ENCODE measurements at regions not wholly inside any gene's neighbourhood (a gene's known extent, or its start where the extent isn't known, plus 50 kb on each side); places are given as distances from the start of the nearest gene placed in this dataset.

- DNase-seq: no peak
- Mint-ChIP-seq H3K4me3 (no peak overlapping the region), H3K27ac (no peak overlapping the region), H3K36me3 (ENCODE audit: low read depth) (no peaks in the 10 kb centered on the region), H3K27me3 (no peaks in the 10 kb centered on the region), H3K9me3 (peaks cover 6% of the 10 kb centered on the region), H3K4me1 (no peaks in the 10 kb centered on the region)
- no peak for ATAC-seq
Measured at GRCh38 chr21:16420031-16420724, 690.4 kb downstream of the USP25 start.

- no peaks in the 10 kb centered on the region for H3K4me1 Mint-ChIP-seq
- H3K27ac Mint-ChIP-seq: no peak overlapping the region
- peaks cover 3% of the 10 kb centered on the region for H3K9me3 Mint-ChIP-seq
- DNase-seq (no peak), ATAC-seq (no peak)
- no peaks in the 10 kb centered on the region for H3K27me3 Mint-ChIP-seq
- no peak overlapping the region for H3K4me3 Mint-ChIP-seq
- no peaks in the 10 kb centered on the region for H3K36me3 Mint-ChIP-seq (ENCODE audit: low read depth)
Measured at GRCh38 chr21:16421007-16421406, 691.2 kb downstream of the USP25 start.

- ATAC-seq (no peak), DNase-seq (no peak)
- Mint-ChIP-seq H3K36me3 (ENCODE audit: low read depth) (no peaks in the 10 kb centered on the region), H3K9me3 (no peaks in the 10 kb centered on the region), H3K27me3 (no peaks in the 10 kb centered on the region), H3K4me1 (no peaks in the 10 kb centered on the region), H3K4me3 (no peak overlapping the region), H3K27ac (no peak overlapping the region)
Measured at GRCh38 chr21:16421965-16422364, 692.2 kb downstream of the USP25 start.

GRCh38 chr21:16422702-16423101 is 692.9 kb downstream of the USP25 start:
- no peak for ATAC-seq
- H3K27me3 Mint-ChIP-seq: no peaks in the 10 kb centered on the region
- DNase-seq: no peak
- no peaks in the 10 kb centered on the region for H3K36me3 Mint-ChIP-seq (ENCODE audit: low read depth)
- H3K27ac Mint-ChIP-seq: no peak overlapping the region
- no peaks in the 10 kb centered on the region for H3K4me1 Mint-ChIP-seq
- H3K4me3 Mint-ChIP-seq: no peak overlapping the region
- H3K9me3 Mint-ChIP-seq: no peaks in the 10 kb centered on the region

GRCh38 chr21:16423921-16424320 is 694.1 kb downstream of the USP25 start:
- H3K27me3 Mint-ChIP-seq: no peaks in the 10 kb centered on the region
- H3K9me3 Mint-ChIP-seq: peaks cover 2% of the 10 kb centered on the region
- no peaks in the 10 kb centered on the region for H3K36me3 Mint-ChIP-seq (ENCODE audit: low read depth)
- no peak overlapping the region for H3K27ac Mint-ChIP-seq
- H3K4me1 Mint-ChIP-seq: no peaks in the 10 kb centered on the region
- ATAC-seq: no peak
- H3K4me3 Mint-ChIP-seq: no peak overlapping the region
- DNase-seq: no peak

- H3K9me3 Mint-ChIP-seq: peaks cover 4% of the 10 kb centered on the region
- H3K4me3 Mint-ChIP-seq: no peak overlapping the region
- H3K4me1 Mint-ChIP-seq: no peaks in the 10 kb centered on the region
- H3K27ac Mint-ChIP-seq: no peak overlapping the region
- DNase-seq: no peak
- no peaks in the 10 kb centered on the region for H3K36me3 Mint-ChIP-seq (ENCODE audit: low read depth)
- no peak for ATAC-seq
- H3K27me3 Mint-ChIP-seq: no peaks in the 10 kb centered on the region
Measured at GRCh38 chr21:16424331-16424751, 694.6 kb downstream of the USP25 start.

GRCh38 chr21:16425376-16425775 is 695.6 kb downstream of the USP25 start:
- no peaks in the 10 kb centered on the region for H3K36me3 Mint-ChIP-seq (ENCODE audit: low read depth)
- no peaks in the 10 kb centered on the region for H3K27me3 Mint-ChIP-seq
- no peak overlapping the region for H3K4me3 Mint-ChIP-seq
- ATAC-seq (no peak), DNase-seq (no peak)
- H3K9me3 Mint-ChIP-seq: peaks cover 4% of the 10 kb centered on the region
- no peaks in the 10 kb centered on the region for H3K4me1 Mint-ChIP-seq
- H3K27ac Mint-ChIP-seq: no peak overlapping the region

GRCh38 chr21:16426936-16427335 is 697.2 kb downstream of the USP25 start:
- DNase-seq (no peak), ATAC-seq (no peak)
- no peaks in the 10 kb centered on the region for H3K36me3 Mint-ChIP-seq (ENCODE audit: low read depth)
- no peak overlapping the region for H3K27ac Mint-ChIP-seq
- H3K9me3 Mint-ChIP-seq: peaks cover 4% of the 10 kb centered on the region
- H3K4me1 Mint-ChIP-seq: no peaks in the 10 kb centered on the region
- no peak overlapping the region for H3K4me3 Mint-ChIP-seq
- no peaks in the 10 kb centered on the region for H3K27me3 Mint-ChIP-seq

- ATAC-seq: no peak
- Mint-ChIP-seq H3K36me3 (ENCODE audit: low read depth) (no peaks in the 10 kb centered on the region), H3K27ac (no peak overlapping the region)
Measured at GRCh38 chr21:16427587-16428087, 697.9 kb downstream of the USP25 start.

GRCh38 chr21:16437586-16437985 is 707.8 kb downstream of the USP25 start:
- Mint-ChIP-seq H3K36me3 (ENCODE audit: low read depth) (no peaks in the 10 kb centered on the region), H3K27ac (no peak overlapping the region), H3K4me3 (no peak overlapping the region), H3K9me3 (no peaks in the 10 kb centered on the region), H3K4me1 (no peaks in the 10 kb centered on the region), H3K27me3 (no peaks in the 10 kb centered on the region)
- no peak for ATAC-seq
- DNase-seq: no peak

More at GRCh38 chr21:16427587-16428087, 697.9 kb downstream of the USP25 start:
- H3K9me3 Mint-ChIP-seq: peaks cover 4% of the 10 kb centered on the region
- no peak overlapping the region for H3K4me3 Mint-ChIP-seq
- no peaks in the 10 kb centered on the region for H3K27me3 Mint-ChIP-seq
- H3K4me1 Mint-ChIP-seq: no peaks in the 10 kb centered on the region
- no peak for DNase-seq

- no peak overlapping the region for H3K27ac Mint-ChIP-seq
- DNase-seq: no peak
- ATAC-seq: no peak
- H3K9me3 Mint-ChIP-seq: no peaks in the 10 kb centered on the region
- no peaks in the 10 kb centered on the region for H3K36me3 Mint-ChIP-seq (ENCODE audit: low read depth)
- no peak overlapping the region for H3K4me3 Mint-ChIP-seq
- H3K27me3 Mint-ChIP-seq: no peaks in the 10 kb centered on the region
- no peaks in the 10 kb centered on the region for H3K4me1 Mint-ChIP-seq
Measured at GRCh38 chr21:16438761-16439160, 709.0 kb downstream of the USP25 start.

- no peak for DNase-seq
- no peak overlapping the region for H3K4me3 Mint-ChIP-seq
Measured at GRCh38 chr21:16441789-16442188, 712.0 kb downstream of the USP25 start.

GRCh38 chr21:16454399-16454798 is 724.6 kb downstream of the USP25 start:
- no peaks in the 10 kb centered on the region for H3K4me1 Mint-ChIP-seq
- ATAC-seq: no peak
- H3K36me3 Mint-ChIP-seq (ENCODE audit: low read depth): no peaks in the 10 kb centered on the region

More at GRCh38 chr21:16441789-16442188, 712.0 kb downstream of the USP25 start:
- no peak for ATAC-seq
- H3K27ac Mint-ChIP-seq: no peak overlapping the region
- no peaks in the 10 kb centered on the region for H3K27me3 Mint-ChIP-seq
- no peaks in the 10 kb centered on the region for H3K4me1 Mint-ChIP-seq
- no peaks in the 10 kb centered on the region for H3K36me3 Mint-ChIP-seq (ENCODE audit: low read depth)
- no peaks in the 10 kb centered on the region for H3K9me3 Mint-ChIP-seq

GRCh38 chr21:16455526-16455925 is 725.7 kb downstream of the USP25 start:
- ATAC-seq (no peak), DNase-seq (no peak)
- Mint-ChIP-seq H3K27me3 (no peaks in the 10 kb centered on the region), H3K4me1 (no peaks in the 10 kb centered on the region), H3K9me3 (no peaks in the 10 kb centered on the region), H3K4me3 (no peak overlapping the region), H3K36me3 (ENCODE audit: low read depth) (no peaks in the 10 kb centered on the region), H3K27ac (no peak overlapping the region)

More at GRCh38 chr21:16454399-16454798, 724.6 kb downstream of the USP25 start:
- Mint-ChIP-seq H3K27ac (no peak overlapping the region), H3K9me3 (no peaks in the 10 kb centered on the region), H3K4me3 (no peak overlapping the region), H3K27me3 (no peaks in the 10 kb centered on the region)
- no peak for DNase-seq

GRCh38 chr21:16455978-16456377 is 726.2 kb downstream of the USP25 start:
- DNase-seq: no peak
- H3K4me3 Mint-ChIP-seq: no peak overlapping the region
- no peaks in the 10 kb centered on the region for H3K9me3 Mint-ChIP-seq
- ATAC-seq: no peak
- no peaks in the 10 kb centered on the region for H3K4me1 Mint-ChIP-seq
- no peak overlapping the region for H3K27ac Mint-ChIP-seq
- no peaks in the 10 kb centered on the region for H3K27me3 Mint-ChIP-seq
- H3K36me3 Mint-ChIP-seq (ENCODE audit: low read depth): no peaks in the 10 kb centered on the region

Measured in activated naive CD8-positive, alpha-beta T cell treated with anti-CD3 and anti-CD28 coated beads, Interleukin-2, amount 50 U/mL, for 24 hours (primary cell).